ENCODE measurements at regions not wholly inside any gene's neighbourhood (a gene's known extent, or its start where the extent isn't known, plus 50 kb on each side); places are given as distances from the start of the nearest gene placed in this dataset.

GRCh38 chr22:48561676-48562075 lies 1266.0 kb downstream of the BRD1 start:
- no peak for ATAC-seq
- Histone ChIP-seq H4K20me1 (ENCODE audit: insufficient read depth) (no peaks in the 10 kb centered on the region), H3K4me3 (replicated peaks in 1 of 2; ENCODE audit: low read depth in 1 of 2, low read length in 2 of 2) (no peak overlapping the region), H3K4me2 (ENCODE audit: low read length) (no peak overlapping the region), H3K4me1 (ENCODE audit: control insufficient read depth in 1 of 2, insufficient read depth in 2 of 2, low read length in 2 of 2) (no peaks in the 10 kb centered on the region), H3K9me2 (ENCODE audit: insufficient read depth) (no peaks in the 10 kb centered on the region), H3K27me3 (ENCODE audit: insufficient read depth, low read length) (no peaks in the 10 kb centered on the region), H3K36me3 (ENCODE audit: control insufficient read depth in 1 of 2, insufficient read depth in 2 of 2, low read length in 2 of 2) (no peaks in the 10 kb centered on the region), H2AFZ (ENCODE audit: low read depth, low read length, poor library complexity, severe bottlenecking) (no peak overlapping the region), H3K9me3 (ENCODE audit: control insufficient read depth in 1 of 2, insufficient read depth in 1 of 2, low read depth in 1 of 2, low read length in 2 of 2) (no peaks in the 10 kb centered on the region), H3K9ac (ENCODE audit: low read length) (no peak overlapping the region), H3K27ac (ENCODE audit: low read depth, low read length) (no peak overlapping the region), H3K79me2 (ENCODE audit: insufficient read depth, low read length) (no peaks in the 10 kb centered on the region)
- TF ChIP-seq ELF1 (IDR thresholded peaks at IDR 0.05; ENCODE audit: borderline replicate concordance, low read depth) (no peak), POLR2A (IDR thresholded peaks at IDR 0.05; ENCODE audit: borderline replicate concordance, extremely low read depth, insufficient read depth, insufficient read length) (no peak), EZH2 (IDR thresholded peaks at IDR 0.05) (no peak), ZBTB33 (IDR thresholded peaks at IDR 0.05; ENCODE audit: extremely low read depth, insufficient replicate concordance, low read length) (no peak), JUND (IDR thresholded peaks at IDR 0.05) (no peak), FOSL1 (IDR thresholded peaks at IDR 0.05; ENCODE audit: low read depth) (no peak)
- intact Hi-C loops (cut with micrococcal nuclease): no loop called here
- ChIA-PET CTCF (no interaction called here), RAD21 (ENCODE audit: low non-redundant PET in 1 of 2, low total read pairs in 2 of 2, uncharacterized antibody in 2 of 2, unreplicated experiment in 2 of 2) (no interaction called here), POLR2A (no interaction called here)
- BruUV-seq (replicated peaks): no TSS peak
- no peak for DNase-seq (ENCODE audit: low read depth, low spot score)

GRCh38 chr22:48560836-48561235 lies 1266.8 kb downstream of the BRD1 start:
- RAD21 ChIA-PET (ENCODE audit: low non-redundant PET in 1 of 2, low total read pairs in 2 of 2, uncharacterized antibody in 2 of 2, unreplicated experiment in 2 of 2): no interaction called here
- Histone ChIP-seq H3K36me3 (ENCODE audit: control insufficient read depth in 1 of 2, insufficient read depth in 2 of 2, low read length in 2 of 2) (no peaks in the 10 kb centered on the region), H3K4me3 (replicated peaks in 1 of 2; ENCODE audit: low read depth in 1 of 2, low read length in 2 of 2) (no peak overlapping the region), H3K9ac (ENCODE audit: low read length) (no peak overlapping the region), H3K27me3 (ENCODE audit: insufficient read depth, low read length) (no peaks in the 10 kb centered on the region), H2AFZ (ENCODE audit: low read depth, low read length, poor library complexity, severe bottlenecking) (no peak overlapping the region), H3K27ac (ENCODE audit: low read depth, low read length) (no peak overlapping the region), H3K79me2 (ENCODE audit: insufficient read depth, low read length) (no peaks in the 10 kb centered on the region), H3K4me2 (ENCODE audit: low read length) (no peak overlapping the region), H3K9me2 (ENCODE audit: insufficient read depth) (no peaks in the 10 kb centered on the region), H4K20me1 (ENCODE audit: insufficient read depth) (no peaks in the 10 kb centered on the region), H3K9me3 (ENCODE audit: control insufficient read depth in 1 of 2, insufficient read depth in 1 of 2, low read depth in 1 of 2, low read length in 2 of 2) (no peaks in the 10 kb centered on the region; a peak in 1 of 4 replicates), H3K4me1 (ENCODE audit: control insufficient read depth in 1 of 2, insufficient read depth in 2 of 2, low read length in 2 of 2) (no peaks in the 10 kb centered on the region)
- no TSS peak for BruUV-seq (replicated peaks)
- DNase-seq (ENCODE audit: low read depth, low spot score) (no peak), ATAC-seq (no peak)
- POLR2A ChIA-PET: no interaction called here
- intact Hi-C loops (cut with micrococcal nuclease): no loop called here
- no peak for TF ChIP-seq ZFX (IDR thresholded peaks at IDR 0.05)
- CTCF ChIA-PET: no interaction called here
